Activated CD4-positive, alpha-beta T cell treated with anti-CD3 and anti-CD28 coated beads, Interleukin-10, Interleukin-2, amounts not matched to agents 100 ng/mL and 50 ng/mL, durations not matched to agents 16 hours and 8 hours (primary cell): ENCODE measurements at regions not wholly inside any gene's neighbourhood (a gene's known extent, or its start where the extent isn't known, plus 50 kb on each side); places are given as distances from the start of the nearest gene placed in this dataset.

ENCODE experiments used
- DNase-seq: peaks from one replicate; pipeline ENCODE4 v3.0.0-alpha.2; 2020

DNA sequence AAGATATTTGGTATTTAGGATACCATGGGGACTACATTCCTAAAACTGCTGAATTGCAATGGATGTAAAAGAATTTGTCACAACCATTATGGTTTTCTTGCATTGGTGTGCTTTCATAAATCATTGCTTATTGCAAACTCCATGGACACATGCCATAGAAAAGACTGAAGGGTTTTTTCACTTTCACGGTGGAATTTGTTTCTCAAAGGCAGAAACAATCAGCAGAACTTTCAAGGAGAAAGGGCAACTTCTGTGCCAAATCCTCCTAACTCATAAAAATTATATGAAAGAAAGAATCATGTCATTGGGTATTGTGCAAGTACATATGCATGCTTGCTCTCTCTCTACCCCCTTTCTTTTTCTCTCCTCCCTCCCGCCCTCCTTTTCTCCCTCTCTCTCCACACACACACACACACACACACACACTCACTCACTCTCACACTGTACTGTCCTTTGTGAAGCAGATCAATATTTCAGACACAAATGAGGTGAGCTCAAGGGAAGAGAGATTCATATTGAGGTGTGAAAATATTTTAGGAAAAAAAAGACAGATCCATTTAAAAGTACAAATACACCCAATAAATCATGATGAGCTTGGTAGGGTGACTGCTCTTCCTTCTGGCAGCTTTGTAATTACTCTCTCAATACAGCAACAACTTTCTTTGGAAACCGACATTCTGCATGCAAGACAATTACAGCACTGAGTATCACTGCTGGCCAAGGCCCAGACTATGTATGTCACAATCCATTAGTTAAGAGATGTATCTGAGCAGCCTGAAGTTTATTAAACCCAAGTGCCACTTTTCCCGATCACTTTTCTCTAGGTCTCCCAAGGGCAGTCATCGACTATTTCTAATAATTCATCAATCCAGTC, 492.6 kb downstream of the TUSC7 start:
- DNase-seq, result no peak

DNA sequence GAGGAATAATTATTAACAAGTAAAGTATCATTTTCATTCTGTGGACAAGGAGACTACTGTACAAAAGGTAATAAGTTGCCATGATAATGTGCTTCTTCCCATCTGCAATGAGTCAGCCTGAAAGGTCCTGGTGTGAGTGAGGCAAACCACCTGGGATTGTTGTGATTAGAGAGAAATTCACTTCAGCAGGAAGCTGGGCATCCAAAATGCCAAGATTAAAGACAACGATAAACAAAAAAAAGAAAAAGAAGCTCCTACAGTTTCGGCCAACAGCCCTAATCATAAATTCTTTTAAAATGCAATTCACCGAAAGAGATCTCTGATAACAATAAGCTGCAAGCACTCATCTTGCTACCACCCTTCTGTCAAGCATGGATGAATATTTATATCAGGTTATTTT, 507.8 kb downstream of the TUSC7 start:
- DNase-seq, result no peak

DNA sequence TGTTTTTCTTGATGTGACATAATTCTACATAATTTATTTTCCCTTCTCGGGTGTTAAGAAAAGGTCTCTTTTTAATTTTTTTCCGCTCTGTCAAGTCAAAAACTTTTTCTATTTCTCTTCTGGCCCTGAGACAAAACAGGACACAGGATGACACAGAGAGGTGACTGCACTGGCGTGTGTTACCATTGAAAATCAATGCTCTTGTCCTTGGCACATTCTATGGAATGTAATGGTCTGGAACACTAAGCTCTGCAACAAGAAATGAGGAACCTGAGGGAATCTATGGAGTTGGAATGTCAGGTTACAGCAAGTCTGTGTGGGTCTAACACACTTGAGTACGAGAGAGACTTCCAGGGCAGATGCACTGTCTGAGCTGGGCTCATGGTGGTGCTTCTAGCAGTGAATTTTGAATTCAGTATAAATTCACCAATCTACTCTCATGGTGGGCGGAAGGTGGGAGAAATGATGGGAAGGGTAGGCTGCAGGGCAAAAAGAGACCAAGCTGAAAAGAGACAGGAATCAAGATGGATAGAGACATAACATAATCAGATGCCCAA, 508.3 kb downstream of the TUSC7 start:
- DNase-seq, result no peak

DNA sequence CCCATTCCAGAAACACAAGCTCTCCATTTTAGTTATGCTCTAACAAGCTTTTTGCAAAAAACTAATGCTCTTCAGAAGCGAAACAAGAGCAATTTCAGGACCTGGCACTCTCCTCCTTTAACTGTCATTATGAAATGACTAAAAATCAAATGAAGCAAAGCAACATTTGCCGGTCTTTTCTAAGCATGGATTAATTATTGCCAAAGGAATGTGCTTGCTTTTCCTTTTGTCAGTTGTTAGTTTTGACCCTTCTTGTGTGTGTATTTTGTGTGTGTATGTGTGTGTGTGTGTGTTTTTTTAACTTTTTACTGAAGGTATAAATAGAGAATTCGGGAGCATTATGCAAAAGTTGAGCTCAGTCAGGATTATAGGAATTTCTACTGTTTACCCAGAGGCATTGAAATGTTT, 509.1 kb downstream of the TUSC7 start:
- DNase-seq, result no peak

DNA sequence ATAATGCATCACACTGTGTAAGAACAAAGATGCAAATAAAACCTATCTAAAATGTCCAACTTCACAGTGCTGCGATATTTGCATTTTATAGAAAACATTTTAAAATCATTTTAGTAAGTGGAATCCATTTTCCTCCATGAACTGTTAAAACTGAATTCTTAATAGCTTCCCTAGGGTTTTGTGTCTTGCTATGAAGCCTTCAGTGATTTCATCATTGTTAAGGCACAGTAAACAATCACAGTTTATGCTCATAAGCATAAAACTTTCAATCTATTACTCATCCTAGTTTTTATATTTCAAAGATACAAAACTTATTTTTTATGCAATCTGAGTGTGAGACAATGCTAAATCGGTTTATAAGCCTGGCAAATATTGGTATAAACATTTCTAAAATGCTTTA, 509.7 kb downstream of the TUSC7 start:
- DNase-seq, result no peak

DNA sequence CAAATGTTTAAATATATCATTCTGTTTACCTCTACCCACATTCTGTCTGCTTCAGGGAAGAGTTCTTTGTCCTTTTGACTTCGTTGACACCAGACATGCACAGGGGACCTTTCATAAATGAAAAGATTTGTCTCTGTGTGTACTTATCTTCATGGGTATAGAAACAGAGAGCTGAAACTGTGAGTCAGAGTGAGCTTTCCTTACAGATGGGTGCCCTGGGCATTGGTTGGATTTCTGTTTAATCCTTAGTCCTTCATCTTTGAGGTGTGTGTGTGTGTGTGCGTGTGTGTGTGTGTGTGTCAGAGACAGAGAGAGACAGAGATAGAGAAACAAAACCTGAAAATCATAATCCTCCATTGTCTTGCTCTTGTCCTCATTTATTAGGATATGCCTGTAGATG, 517.4 kb downstream of the TUSC7 start:
- DNase-seq, result no peak

DNA sequence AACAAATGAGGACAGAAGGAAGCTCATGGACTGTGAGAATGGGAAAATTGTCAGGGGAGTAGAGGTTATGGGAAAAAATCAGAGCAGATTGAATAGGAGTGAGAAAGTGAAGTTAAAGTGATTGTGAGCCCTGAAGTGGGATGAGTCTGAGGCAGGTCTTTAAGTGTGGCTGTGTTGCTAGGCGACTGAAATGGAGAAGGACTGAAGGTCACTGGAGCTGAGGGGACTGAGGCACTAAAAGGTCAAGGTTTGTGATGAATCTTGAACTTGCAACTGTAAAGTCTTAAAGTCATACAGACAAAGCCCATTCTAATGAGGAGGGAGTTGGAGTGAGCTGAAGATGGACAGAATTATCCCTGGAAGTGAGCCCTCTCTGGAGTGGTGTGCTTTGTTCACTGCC, 518.9 kb downstream of the TUSC7 start:
- no peak for DNase-seq

DNA sequence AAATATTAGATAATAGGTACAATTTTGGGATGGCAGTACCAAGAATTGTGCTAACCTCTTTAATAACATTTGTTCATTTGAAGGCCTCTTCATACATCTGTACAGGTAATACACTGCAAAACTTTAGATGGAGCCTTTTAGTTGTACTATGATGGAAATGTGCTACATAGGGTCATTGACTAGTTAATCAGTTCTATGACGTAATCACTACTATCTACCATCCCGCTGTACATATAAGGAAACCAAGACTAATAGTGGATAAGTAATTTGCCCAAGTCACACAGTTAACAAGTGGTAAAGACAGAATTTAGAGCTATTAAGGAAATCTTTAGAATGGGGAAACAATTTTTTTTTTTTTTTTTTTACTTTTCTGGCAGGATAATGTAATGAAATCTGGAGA, 521.3 kb downstream of the TUSC7 start:
- DNase-seq, result no peak

DNA sequence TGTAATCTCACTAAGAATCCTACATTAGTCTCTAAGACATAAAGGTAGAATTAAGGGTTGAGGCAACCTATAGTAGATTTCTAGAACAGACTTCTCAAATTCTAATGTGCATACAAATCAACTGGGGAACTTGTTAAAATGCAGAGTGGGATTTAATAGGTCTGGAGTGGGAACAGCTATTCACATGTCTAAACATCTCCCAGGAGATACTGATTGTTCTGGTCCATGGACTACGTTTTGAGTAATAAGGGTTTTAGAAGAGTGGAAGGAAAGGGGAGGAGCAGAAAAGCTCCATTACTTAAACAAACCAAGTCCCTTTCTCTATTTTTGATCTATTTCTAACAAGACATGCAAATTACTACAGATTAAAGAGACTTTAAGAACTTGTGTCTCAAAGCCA, 524.8 kb downstream of the TUSC7 start:
- DNase-seq, result no peak

DNA sequence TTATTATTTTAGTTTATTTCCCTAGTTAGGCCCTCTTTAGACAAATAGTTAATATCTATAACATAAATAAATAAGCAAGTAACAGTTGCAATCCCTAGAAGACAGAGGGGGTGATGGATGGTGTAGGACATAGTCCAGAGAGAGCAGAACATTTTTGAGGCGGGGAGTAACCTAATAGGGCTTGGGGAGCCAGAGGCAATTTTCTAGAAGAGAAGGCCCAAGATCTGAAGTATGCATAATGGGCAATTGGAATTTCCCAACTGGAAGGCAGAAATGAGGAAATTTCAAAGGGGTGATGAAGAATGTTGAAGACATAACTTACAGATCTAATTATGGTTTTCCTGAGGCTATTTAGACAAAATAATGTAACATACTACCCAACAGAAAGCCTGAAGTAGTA, 525.7 kb downstream of the TUSC7 start:
- DNase-seq, result no peak

DNA sequence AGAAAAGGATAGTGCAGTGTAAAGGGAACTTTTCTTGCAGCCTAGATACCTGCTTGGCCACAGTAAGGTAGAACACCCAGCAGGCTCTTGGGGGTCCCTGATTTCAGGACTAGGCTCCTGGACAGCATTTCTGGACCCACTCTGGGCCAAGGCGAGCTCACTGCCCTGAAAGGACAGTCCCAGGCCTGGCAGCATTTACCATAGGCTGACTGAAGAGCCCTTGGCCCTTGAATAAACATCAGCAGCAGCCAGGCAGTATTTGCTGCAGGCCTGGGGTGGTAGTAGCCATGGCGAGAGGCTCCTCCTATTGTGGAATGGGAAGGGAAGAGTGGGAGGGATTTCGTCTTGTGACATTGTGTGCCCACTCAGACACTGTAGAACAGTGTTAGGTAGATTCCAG, 529.2 kb downstream of the TUSC7 start:
- DNase-seq, result no peak

DNA sequence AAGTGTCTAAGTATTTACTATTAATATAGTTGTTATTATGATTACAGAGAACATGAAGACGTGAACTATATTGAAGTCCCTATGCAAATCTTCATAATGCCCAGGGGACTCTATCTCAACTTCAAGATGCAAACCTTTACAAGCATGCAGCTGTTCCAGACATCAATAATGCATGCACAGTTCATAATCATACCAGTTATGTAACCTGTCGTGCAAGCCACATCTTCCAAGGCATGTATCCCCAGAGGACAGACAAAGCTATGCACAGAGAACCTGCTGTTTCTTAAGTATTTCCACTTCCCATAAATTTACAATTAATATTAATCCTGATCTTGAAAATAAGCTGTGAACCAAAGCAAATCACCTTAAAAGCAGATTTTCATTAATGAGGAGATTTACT, 534.1 kb downstream of the TUSC7 start:
- no peak for DNase-seq

DNA sequence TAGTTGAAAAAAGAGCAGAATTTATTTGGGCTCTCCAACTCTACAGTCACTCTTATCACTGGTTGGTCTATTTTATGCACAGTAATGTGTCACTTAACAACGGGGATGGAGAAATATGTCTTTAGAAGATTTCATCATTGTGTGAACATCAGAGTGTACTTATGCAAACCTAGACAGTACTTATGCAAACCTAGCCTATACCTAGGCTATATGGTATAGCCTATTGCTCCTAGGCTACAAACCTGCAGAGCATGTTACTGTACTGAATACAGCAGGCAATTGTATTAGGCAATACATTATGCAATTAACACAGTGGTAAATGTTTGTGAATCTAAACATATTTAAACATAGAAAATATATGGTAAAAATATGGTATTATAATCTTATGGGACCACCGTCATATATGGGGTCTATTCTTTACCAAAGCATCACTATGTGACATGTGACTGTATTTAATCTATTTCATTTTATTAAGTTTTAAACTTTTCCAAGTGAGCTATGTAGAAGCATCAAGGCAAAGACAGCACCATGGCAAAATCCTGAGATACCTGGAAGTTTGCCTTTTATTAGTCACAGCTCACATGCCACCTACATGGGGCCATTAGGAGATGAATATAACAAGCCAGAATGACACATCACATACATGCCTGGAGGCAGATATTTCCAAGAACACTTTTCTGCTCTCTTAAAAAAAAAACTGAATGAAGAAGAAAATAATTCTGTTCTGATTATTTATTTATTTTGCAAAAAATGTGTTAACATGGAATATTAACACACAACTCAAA, 537.4 kb downstream of the TUSC7 start:
- DNase-seq, result no peak

DNA sequence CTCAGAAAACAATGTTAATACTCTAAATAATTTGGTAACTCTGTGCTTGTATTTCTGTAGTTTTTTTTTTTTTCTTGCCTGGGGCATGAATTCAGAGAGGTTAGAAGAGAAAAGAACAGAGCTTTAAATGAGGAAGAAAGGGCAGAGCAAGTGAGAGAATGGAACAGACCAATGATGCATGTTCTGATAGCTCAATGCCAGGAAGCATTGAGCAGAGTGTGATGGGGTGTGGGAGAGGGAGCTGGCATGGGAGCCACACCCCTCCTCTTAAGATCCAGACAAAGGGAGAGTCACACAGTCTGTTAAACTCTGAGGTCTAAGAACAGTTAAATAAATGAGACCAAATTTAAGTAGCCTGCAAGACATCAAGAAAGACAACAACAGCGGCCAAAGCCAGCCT, 538.6 kb downstream of the TUSC7 start:
- no peak for DNase-seq

DNA sequence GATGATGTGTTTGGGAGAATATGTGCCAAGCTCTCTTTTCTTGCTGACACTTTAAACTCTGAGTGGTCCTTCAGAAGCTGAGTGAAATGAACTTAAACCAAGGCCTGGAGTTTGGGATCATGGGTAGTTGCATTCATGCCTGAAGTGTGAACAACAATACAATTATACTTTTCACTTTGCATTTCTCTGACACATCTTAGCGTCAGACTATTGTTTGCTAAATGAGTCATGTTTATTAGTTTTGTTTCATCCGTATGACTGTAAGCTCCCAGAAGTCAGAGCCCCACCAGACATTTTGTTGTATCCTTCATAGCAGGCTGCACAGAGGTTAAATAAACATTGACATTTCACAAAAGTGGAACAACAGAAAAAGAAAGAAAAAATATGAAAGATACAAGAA, 542.6 kb downstream of the TUSC7 start:
- DNase-seq, result no peak

DNA sequence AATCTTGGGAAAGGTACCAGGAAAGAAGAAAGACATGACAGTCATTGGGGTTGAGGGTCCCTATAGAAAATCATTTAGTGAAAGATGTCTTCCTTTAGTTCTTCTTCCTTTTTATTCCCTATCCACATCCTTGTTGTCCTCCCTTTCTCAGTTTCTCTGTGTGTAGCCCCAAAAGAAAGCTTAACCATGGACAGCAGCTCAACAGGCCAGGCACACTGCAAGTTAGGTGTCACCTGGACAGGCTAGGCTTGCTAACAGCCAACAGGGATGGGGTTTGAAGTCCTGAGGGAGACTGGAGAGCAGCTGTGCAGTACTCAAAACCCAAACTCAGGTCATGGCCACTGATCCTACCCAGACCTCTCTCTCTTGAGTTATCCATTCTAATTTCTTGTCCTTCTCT, 543.1 kb downstream of the TUSC7 start:
- no peak for DNase-seq

DNA sequence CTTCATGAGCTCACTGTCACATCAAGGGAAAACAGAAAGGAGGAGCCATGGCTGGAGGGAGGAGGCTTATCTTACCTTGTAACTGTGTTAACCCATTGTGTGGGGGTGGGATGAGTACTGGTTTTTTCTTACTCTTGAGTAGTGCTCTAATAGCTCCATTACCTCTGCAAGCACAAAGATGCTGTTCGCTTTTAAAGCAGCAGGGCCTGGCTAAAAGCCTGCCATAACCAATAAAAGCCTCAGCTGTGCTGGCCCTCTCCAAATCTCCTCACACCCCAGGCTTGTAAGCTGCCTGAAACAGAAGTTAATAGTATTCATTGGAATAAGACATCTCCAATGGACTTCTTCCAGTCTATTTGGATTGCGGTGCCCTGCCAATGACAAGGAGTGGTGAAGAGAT, 544.1 kb downstream of the TUSC7 start:
- DNase-seq, result no peak

DNA sequence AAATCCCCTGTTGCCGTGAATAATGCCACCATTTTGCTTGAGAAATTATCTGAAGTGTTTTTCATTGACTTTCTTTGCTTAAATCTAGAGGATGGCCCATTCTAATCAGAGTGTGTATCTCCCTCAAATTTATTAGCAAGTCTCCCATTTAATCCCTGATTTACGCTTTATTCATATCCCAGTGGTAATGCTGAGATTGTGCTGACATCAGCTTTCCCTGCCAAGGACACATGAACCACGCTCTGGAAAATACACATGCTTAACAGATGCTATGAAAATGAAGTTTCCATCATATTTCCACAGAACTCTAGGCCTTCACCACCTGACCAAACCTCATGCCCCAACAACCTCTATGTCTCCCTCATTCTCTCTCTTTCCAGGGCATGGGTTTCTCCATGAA, 545.4 kb downstream of the TUSC7 start:
- DNase-seq, result no peak

DNA sequence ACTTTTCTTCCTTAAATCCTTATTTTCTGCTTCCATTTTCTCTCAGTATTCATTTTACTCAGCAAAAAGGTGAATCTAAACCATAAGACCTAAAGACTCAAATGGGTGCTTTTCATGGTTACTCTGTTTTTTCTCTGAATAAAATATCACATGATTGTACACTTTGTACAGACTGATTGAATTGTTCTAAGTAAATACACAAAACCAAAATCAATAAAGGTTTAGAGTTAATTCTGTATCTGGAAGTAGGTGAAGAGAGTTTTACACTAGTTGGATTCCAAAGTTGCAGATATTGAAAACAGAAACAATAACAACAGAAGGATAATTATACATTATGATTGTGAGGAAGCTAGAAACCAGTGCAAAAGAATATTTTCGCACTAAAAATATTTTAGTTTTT, 546.2 kb downstream of the TUSC7 start:
- DNase-seq, result no peak

DNA sequence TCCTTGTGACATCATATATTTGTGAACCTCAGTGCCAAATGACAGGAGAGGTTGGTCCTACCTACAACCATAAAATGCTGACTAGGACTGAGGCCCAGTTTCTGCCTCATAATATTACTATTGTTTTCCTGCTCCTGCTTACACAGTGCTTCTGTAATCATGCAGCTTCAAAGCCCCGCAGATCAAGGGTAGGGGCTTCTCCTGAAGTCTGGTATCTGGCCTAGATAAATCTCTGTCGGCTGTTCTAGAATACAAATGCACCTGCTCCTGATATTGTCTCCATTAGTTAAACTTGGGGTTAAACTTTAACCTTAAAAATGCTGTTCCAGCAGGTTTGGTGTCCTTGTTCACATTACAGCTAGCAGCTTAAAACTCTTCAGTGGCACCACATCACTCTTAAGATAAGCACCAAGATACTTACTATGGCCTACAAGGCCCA, 552.4 kb downstream of the TUSC7 start:
- no peak for DNase-seq

DNA sequence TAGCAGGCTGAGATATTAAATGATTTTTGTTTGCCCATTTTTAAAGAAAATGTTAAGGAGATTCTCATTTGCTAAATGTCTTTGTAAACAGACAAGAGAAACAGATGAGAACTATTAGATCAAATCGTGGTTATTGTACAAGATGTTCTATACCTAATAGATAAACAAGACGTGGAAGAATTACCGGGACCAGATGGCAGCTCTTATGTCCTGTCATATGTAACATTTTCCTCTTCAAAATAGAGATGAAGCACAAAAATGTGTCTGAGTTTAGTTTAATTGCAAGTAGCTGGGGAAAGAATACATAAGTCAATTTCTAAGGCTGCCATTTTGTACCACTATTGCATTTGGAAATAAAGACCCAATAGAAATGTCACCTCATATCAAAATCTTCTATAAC, 553.7 kb downstream of the TUSC7 start:
- DNase-seq, result no peak

DNA sequence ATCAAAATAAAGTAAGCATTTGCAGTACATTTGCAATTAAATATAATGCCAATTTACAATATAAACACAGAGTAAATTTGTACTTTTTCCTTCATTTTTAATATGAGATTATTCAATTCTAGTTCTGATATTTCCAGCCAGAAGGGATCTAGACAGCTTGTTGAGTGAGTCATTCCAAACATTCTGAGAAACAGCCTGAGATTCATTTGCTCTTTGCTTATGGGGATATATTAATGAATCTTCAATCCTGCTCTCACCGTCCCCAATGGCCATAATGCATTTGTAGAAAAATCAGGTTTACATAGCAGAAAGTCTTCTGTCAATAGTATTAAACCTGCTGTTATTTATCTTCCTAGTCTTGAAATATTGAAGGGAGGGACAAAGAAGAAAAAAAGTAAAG, 554.2 kb downstream of the TUSC7 start:
- no peak for DNase-seq

DNA sequence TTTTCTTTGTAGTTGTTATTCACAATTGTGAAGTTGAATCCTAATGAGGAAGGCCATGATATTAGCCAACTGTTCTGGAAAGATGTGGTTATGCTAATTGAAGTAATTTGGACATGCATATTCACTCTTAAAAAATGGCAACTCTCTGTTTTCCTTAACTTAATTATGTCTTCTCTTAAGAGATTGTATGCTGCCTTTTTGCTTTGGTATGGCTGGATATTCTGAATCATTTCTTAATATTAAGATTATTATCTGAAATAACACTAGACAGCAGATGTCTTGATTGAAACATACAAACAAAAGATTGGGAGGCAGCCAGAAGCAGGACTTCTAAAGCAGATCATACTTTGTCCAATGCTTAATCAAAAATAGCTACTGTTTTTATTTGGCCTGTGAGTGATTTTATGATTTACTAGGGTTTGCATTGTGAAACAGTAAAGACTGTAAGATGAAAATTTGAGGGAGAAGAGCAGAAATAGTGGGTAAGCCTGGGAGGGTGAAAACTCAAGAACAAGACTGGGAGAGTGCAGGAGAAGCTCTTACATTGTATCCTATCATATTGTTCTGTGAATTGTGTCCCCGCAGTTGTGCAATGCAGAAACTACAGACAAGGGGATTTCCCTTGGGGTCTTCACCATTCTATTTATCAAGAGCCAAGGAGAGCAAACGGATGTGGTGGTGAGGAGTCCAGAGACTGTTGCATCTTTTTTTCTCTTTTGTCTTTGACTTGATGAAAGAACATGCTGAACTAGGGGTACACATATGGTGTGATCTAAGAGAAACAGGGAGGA, 554.8 kb downstream of the TUSC7 start:
- DNase-seq, result no peak
